ENCODE measurements at regions not wholly inside any gene's neighbourhood (a gene's known extent, or its start where the extent isn't known, plus 50 kb on each side); places are given as distances from the start of the nearest gene placed in this dataset.

- no peak for DNase-seq (ENCODE audit: low read depth, low spot score)
- Histone ChIP-seq H3K36me3 (ENCODE audit: control insufficient read depth, insufficient read depth, low read length) (no peaks in the 10 kb centered on the region), H3K4me1 (ENCODE audit: control insufficient read depth, insufficient read depth, low read length) (no peaks in the 10 kb centered on the region), H3K27me3 (ENCODE audit: control insufficient read depth, insufficient read depth, low read length) (no peaks in the 10 kb centered on the region), H3K4me3 (ENCODE audit: low read depth in 2 of 2, low read length in 2 of 2) (no peak overlapping the region), H3K9me3 (ENCODE audit: control insufficient read depth, insufficient read depth, low read depth, low read length) (no peaks in the 10 kb centered on the region), H3K27ac (ENCODE audit: low read length) (no peak overlapping the region)
- no TSS peak for BruUV-seq (replicated peaks)
- TF ChIP-seq SIN3A (IDR thresholded peaks at IDR 0.05; ENCODE audit: borderline replicate concordance, insufficient read depth, low read depth, low read length) (no peak), POLR2AphosphoS5 (IDR thresholded peaks at IDR 0.05; ENCODE audit: low read depth, low read length) (no peak), TCF7L2 (IDR thresholded peaks at IDR 0.05; ENCODE audit: low read depth, low read length) (no peak)
- TF ChIP-seq, protein P1, sequence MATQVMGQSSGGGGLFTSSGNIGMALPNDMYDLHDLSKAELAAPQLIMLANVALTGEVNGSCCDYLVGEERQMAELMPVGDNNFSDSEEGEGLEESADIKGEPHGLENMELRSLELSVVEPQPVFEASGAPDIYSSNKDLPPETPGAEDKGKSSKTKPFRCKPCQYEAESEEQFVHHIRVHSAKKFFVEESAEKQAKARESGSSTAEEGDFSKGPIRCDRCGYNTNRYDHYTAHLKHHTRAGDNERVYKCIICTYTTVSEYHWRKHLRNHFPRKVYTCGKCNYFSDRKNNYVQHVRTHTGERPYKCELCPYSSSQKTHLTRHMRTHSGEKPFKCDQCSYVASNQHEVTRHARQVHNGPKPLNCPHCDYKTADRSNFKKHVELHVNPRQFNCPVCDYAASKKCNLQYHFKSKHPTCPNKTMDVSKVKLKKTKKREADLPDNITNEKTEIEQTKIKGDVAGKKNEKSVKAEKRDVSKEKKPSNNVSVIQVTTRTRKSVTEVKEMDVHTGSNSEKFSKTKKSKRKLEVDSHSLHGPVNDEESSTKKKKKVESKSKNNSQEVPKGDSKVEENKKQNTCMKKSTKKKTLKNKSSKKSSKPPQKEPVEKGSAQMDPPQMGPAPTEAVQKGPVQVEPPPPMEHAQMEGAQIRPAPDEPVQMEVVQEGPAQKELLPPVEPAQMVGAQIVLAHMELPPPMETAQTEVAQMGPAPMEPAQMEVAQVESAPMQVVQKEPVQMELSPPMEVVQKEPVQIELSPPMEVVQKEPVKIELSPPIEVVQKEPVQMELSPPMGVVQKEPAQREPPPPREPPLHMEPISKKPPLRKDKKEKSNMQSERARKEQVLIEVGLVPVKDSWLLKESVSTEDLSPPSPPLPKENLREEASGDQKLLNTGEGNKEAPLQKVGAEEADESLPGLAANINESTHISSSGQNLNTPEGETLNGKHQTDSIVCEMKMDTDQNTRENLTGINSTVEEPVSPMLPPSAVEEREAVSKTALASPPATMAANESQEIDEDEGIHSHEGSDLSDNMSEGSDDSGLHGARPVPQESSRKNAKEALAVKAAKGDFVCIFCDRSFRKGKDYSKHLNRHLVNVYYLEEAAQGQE (IDR thresholded peaks at IDR 0.05; ENCODE audit: insufficient read depth in 1 of 2, low read depth in 2 of 2, low read length in 1 of 2), result no peak
- TF ChIP-seq, protein P2, sequence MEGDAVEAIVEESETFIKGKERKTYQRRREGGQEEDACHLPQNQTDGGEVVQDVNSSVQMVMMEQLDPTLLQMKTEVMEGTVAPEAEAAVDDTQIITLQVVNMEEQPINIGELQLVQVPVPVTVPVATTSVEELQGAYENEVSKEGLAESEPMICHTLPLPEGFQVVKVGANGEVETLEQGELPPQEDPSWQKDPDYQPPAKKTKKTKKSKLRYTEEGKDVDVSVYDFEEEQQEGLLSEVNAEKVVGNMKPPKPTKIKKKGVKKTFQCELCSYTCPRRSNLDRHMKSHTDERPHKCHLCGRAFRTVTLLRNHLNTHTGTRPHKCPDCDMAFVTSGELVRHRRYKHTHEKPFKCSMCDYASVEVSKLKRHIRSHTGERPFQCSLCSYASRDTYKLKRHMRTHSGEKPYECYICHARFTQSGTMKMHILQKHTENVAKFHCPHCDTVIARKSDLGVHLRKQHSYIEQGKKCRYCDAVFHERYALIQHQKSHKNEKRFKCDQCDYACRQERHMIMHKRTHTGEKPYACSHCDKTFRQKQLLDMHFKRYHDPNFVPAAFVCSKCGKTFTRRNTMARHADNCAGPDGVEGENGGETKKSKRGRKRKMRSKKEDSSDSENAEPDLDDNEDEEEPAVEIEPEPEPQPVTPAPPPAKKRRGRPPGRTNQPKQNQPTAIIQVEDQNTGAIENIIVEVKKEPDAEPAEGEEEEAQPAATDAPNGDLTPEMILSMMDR (IDR thresholded peaks at IDR 0.05), result peak; percentile 80
- intact Hi-C loops (cut with micrococcal nuclease; ENCODE audit: unreplicated experiment) (no loop called here), in situ Hi-C loops (cut with HindIII; ENCODE audit: low pct_unique_long_range_greater_than_20kb, low sequenced_read_pairs) (no loop called here)
- peak; percentile 71; the same call in 1 of the 2 replicates for ATAC-seq
- CTCF ChIA-PET, result no interaction called here
- POLR2A ChIA-PET, result no interaction called here
Observed at GRCh38 chr13:24627090-24627714, 53.0 kb upstream of the ATP12A start.

- ATAC-seq (no peak), DNase-seq (ENCODE audit: low read depth, low spot score) (no peak)
- no peak overlapping the region for H3K4me3 ChIP-seq (ENCODE audit: low read depth in 2 of 2, low read length in 2 of 2)
- intact Hi-C loops (cut with micrococcal nuclease; ENCODE audit: unreplicated experiment), result no loop called here
- in situ Hi-C loops (cut with HindIII; ENCODE audit: low pct_unique_long_range_greater_than_20kb, low sequenced_read_pairs), result no loop called here
- no peaks in the 10 kb centered on the region for H3K27me3 ChIP-seq (ENCODE audit: control insufficient read depth, insufficient read depth, low read length)
- POLR2A ChIA-PET, result no interaction called here
- no TSS peak for BruUV-seq (replicated peaks)
- H3K36me3 ChIP-seq (ENCODE audit: control insufficient read depth, insufficient read depth, low read length), result no peaks in the 10 kb centered on the region
- CTCF ChIA-PET, result no interaction called here
- H3K9me3 ChIP-seq (ENCODE audit: control insufficient read depth, insufficient read depth, low read depth, low read length), result no peaks in the 10 kb centered on the region
- no peak overlapping the region for H3K27ac ChIP-seq (ENCODE audit: low read length)
- no peaks in the 10 kb centered on the region for H3K4me1 ChIP-seq (ENCODE audit: control insufficient read depth, insufficient read depth, low read length)
- TF ChIP-seq, protein P2 (IDR thresholded peaks at IDR 0.05), result no peak
- TF ChIP-seq, protein P1 (IDR thresholded peaks at IDR 0.05; ENCODE audit: insufficient read depth in 1 of 2, low read depth in 2 of 2, low read length in 1 of 2), result no peak
- TF ChIP-seq TCF7L2 (IDR thresholded peaks at IDR 0.05; ENCODE audit: low read depth, low read length), result no peak
- TF ChIP-seq SIN3A (IDR thresholded peaks at IDR 0.05; ENCODE audit: borderline replicate concordance, insufficient read depth, low read depth, low read length), result no peak
- TF ChIP-seq POLR2AphosphoS5 (IDR thresholded peaks at IDR 0.05; ENCODE audit: low read depth, low read length), result no peak
Observed at GRCh38 chr13:24627946-24628345, 52.3 kb upstream of the ATP12A start.
